ENCODE measurements at regions not wholly inside any gene's neighbourhood (a gene's known extent, or its start where the extent isn't known, plus 50 kb on each side); places are given as distances from the start of the nearest gene placed in this dataset.

GRCh38 chr18:49690312-49690711 lies 123.0 kb downstream of the ACAA2 start:
- no peak for TF ChIP-seq CTCF (conservative IDR thresholded peaks at IDR 0.05 in 1 of 2, IDR thresholded peaks at IDR 0.05 in 1 of 2; ENCODE audit: low read depth in 1 of 2, low read length in 2 of 2)
- no peak for TF ChIP-seq EZH2 (IDR thresholded peaks at IDR 0.05; ENCODE audit: low read length, missing control alignments)
